SK-N-SH treated with all-trans-retinoic acid at 6 μM for 48 hours (cell line): ENCODE measurements at regions not wholly inside any gene's neighbourhood (a gene's known extent, or its start where the extent isn't known, plus 50 kb on each side); places are given as distances from the start of the nearest gene placed in this dataset.

ENCODE experiments used
- ARNTL ChIP-seq: fragments of 450-650 bp; formaldehyde crosslinking; IDR thresholded peaks from 2 replicates; pipeline ENCODE4 v1.5.0; 2020; ENCODE audit warnings: low read depth, mild to moderate bottlenecking, moderate library complexity, borderline replicate concordance
- ESRRG ChIP-seq: fragments of 250-450 bp; sonication (Bioruptor Pico); IDR thresholded peaks from 2 replicates; pipeline ENCODE4 v1.6.1; 2021; ENCODE audit warnings: mild to moderate bottlenecking
- ISL1 ChIP-seq: fragments of 250-450 bp; sonication (Bioruptor Pico); IDR thresholded peaks from 2 replicates; pipeline ENCODE4 v2.1.2; 2022; ENCODE audit warnings: mild to moderate bottlenecking, moderate library complexity
- OSR1 ChIP-seq: fragments of 250-450 bp; sonication (Bioruptor Pico); IDR thresholded peaks from 2 replicates; pipeline ENCODE4 v1.8.0; 2022; ENCODE audit warnings: moderate library complexity, mild to moderate bottlenecking, inconsistent platforms
- POU6F1 ChIP-seq: fragments of 250-450 bp; sonication (Bioruptor Pico); IDR thresholded peaks from 2 replicates; pipeline ENCODE4 v1.8.0; 2021; ENCODE audit warnings: low read depth, mild to moderate bottlenecking, moderate library complexity, borderline replicate concordance
- PPARA ChIP-seq: fragments of 250-450 bp; sonication (Bioruptor Pico); IDR thresholded peaks from 2 replicates; pipeline ENCODE4 v1.5.0; 2020; ENCODE audit warnings: mild to moderate bottlenecking, borderline replicate concordance
- RARB ChIP-seq: fragments of 250-450 bp; sonication (Bioruptor Pico); IDR thresholded peaks from 2 replicates; pipeline ENCODE4 v1.8.0; 2021; ENCODE audit warnings: mild to moderate bottlenecking, moderate library complexity
- TCF4 ChIP-seq: fragments of 250-450 bp; sonication (Bioruptor Pico); IDR thresholded peaks from 2 replicates; pipeline ENCODE4 v1.8.0; 2021; ENCODE audit warnings: mild to moderate bottlenecking, moderate library complexity, borderline replicate concordance
- ZC3H10 ChIP-seq: fragments of 250-450 bp; sonication (Bioruptor Pico); IDR thresholded peaks from 2 replicates; pipeline ENCODE4 v1.5.1; 2021; ENCODE audit warnings: mild to moderate bottlenecking, moderate library complexity
- ZFP3 ChIP-seq: fragments of 250-450 bp; sonication (Bioruptor Pico); IDR thresholded peaks from 2 replicates; pipeline ENCODE4 v1.5.0; 2020; ENCODE audit warnings: mild to moderate bottlenecking, moderate library complexity
- ZNF565 ChIP-seq: fragments of 450-650 bp; formaldehyde crosslinking; conservative IDR thresholded peaks from 2 replicates; pipeline ENCODE4 v1.5.0; 2020; ENCODE audit warnings: low read depth, mild to moderate bottlenecking, moderate library complexity

GRCh38 chr16:17817943-17818342 lies 347.2 kb upstream of the XYLT1 start:
- no peak for TF ChIP-seq PPARA (CRISPR knock-in tag)
- TF ChIP-seq ESRRG (CRISPR knock-in tag), result no peak
- no peak for TF ChIP-seq ARNTL
- no peak for TF ChIP-seq OSR1 (CRISPR knock-in tag)
- TF ChIP-seq POU6F1 (CRISPR knock-in tag), result no peak
- TF ChIP-seq TCF4 (CRISPR knock-in tag), result no peak
- no peak for TF ChIP-seq ZC3H10
- TF ChIP-seq RARB (CRISPR knock-in tag), result no peak
- TF ChIP-seq ISL1 (CRISPR knock-in tag), result no peak
- TF ChIP-seq ZNF565 (CRISPR knock-in tag), result no peak
- no peak for TF ChIP-seq ZFP3 (CRISPR knock-in tag)
